Caco-2 (cell line): ENCODE measurements at regions not wholly inside any gene's neighbourhood (a gene's known extent, or its start where the extent isn't known, plus 50 kb on each side); places are given as distances from the start of the nearest gene placed in this dataset.
"Not testable (repeated sequence)": the region's sequence is repeated elsewhere in the genome, so short reads cannot be mapped to it uniquely, and the experiment has no call there.

Experiments used
- BruUV-seq: library from RNA; stranded (reverse); fragments of 400-500 nt; replicated peaks from 2 replicates; lab custom pipeline; 2021; lab: Mats Ljungman, UMichigan
- CTCF ChIA-PET: fragments of 300-600 bp; sonication (Branson Sonifier 250); formaldehyde crosslinking; loops from one replicate; lab custom pipeline; 2022; ENCODE audit warnings: antibody characterized with exemption; lab: Charles Lee
- POLR2A ChIA-PET: fragments of 300-600 bp; sonication (Branson Sonifier 250); formaldehyde crosslinking; loops from one replicate; lab custom pipeline; 2022; ENCODE audit warnings: antibody characterized with exemption; lab: Charles Lee
- DNase-seq, 2 experiments: peaks; one replicate each; pipeline versions ENCODE4 v3.0.0 to v3.0.0-alpha.2; 2020 to 2022
- H3K27me3 ChIP-seq: replicated peaks from 2 replicates; pipeline ENCODE4 v1.6.0; 2011; ENCODE audit warnings: low read length; ENCODE audit not compliant: control insufficient read depth, insufficient read depth
- H3K36me3 ChIP-seq: 2 replicates; pipeline ENCODE4 v1.5.1; 2011; ENCODE audit warnings: low read length; ENCODE audit not compliant: control insufficient read depth, insufficient read depth
- H3K4me1 ChIP-seq: fragments of 250-450 bp; sonication (Bioruptor Pico); 2 replicates; pipeline ENCODE4 v1.5.1; 2020; ENCODE audit warnings: mild to moderate bottlenecking
- H3K4me3 ChIP-seq: 2 replicates; pipeline ENCODE4 v1.5.1; 2011; ENCODE audit warnings: low read depth, mild to moderate bottlenecking, control low read depth, low read length
- H3K9me3 ChIP-seq: fragments of 250-450 bp; sonication (Bioruptor Pico); 2 replicates; pipeline ENCODE4 v1.5.1; 2020; ENCODE audit warnings: mild to moderate bottlenecking, moderate library complexity
- H3K27ac Mint-ChIP-seq: one replicate; pipeline ENCODE4 v1.8.0; 2022; ENCODE audit warnings: mixed read lengths; ENCODE audit not compliant: unreplicated experiment
- H3K27me3 Mint-ChIP-seq: one replicate; pipeline ENCODE4 v1.8.0; 2022; ENCODE audit warnings: mixed read lengths; ENCODE audit not compliant: insufficient read depth, unreplicated experiment
- H3K36me3 Mint-ChIP-seq: one replicate; pipeline ENCODE4 v1.8.0; 2022; ENCODE audit warnings: mild to moderate bottlenecking, mixed read lengths; ENCODE audit not compliant: insufficient read depth, unreplicated experiment
- H3K4me1 Mint-ChIP-seq: one replicate; pipeline ENCODE4 v1.8.0; 2022; ENCODE audit warnings: low read depth, mixed read lengths; ENCODE audit not compliant: unreplicated experiment
- H3K4me3 Mint-ChIP-seq: one replicate; pipeline ENCODE4 v1.8.0; 2022; ENCODE audit warnings: mild to moderate bottlenecking, moderate library complexity, mixed read lengths; ENCODE audit not compliant: unreplicated experiment
- H3K9me3 Mint-ChIP-seq: one replicate; pipeline ENCODE4 v1.8.0; 2022; ENCODE audit warnings: mixed read lengths; ENCODE audit not compliant: unreplicated experiment
- intact Hi-C: fragments of 100-400 bp; cut with micrococcal nuclease; formaldehyde crosslinking; loops from one replicate; pipeline ENCODE4 v1.10.0; 2022; ENCODE audit not compliant: unreplicated experiment
- TF ChIP-seq, protein P1 (sequence below), 2 experiments: fragments of 200-600 bp in 1 of 2; IDR thresholded peaks; 1 replicate in 1 of 2; 2 replicates in 1 of 2; pipeline versions ENCODE4 v1.5.1 to v1.8.0; 2011 to 2022; ENCODE audit warnings: antibody characterized with exemption in 1 of 2, control low read depth in 1 of 2, inconsistent platforms in 1 of 2, low read depth in 1 of 2, low read length in 1 of 2, mild to moderate bottlenecking in 1 of 2, moderate library complexity in 1 of 2; ENCODE audit not compliant: insufficient read depth in 1 of 2, severe bottlenecking in 1 of 2, unreplicated experiment in 1 of 2

DNA sequence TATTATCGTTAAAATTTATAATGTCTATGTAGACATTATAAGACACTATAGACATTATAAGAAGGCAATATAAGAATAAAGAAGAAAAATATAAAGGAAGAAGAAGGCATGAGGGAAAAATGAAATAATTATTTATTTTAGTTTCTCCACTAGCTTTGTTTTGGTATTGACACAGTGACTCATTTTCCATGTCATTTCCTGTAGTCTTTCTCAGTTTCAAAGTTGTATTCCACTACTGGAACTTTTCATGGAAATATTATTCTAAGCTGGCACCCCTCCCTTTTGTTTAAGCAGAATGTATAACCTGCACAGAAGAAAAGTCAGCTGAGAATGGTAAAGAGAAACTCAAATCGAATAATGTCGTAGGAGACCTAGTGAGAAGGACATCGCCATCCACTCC, 234.2 kb upstream of the NETO1 start:
- H3K9me3 Mint-ChIP-seq = no peaks in the 10 kb centered on the region
- BruUV-seq = no TSS peak
- DNase-seq = no peak
- Histone ChIP-seq H3K27me3 (no peaks in the 10 kb centered on the region), H3K4me3 (no peak overlapping the region), H3K36me3 (no peaks in the 10 kb centered on the region), H3K9me3 (no peaks in the 10 kb centered on the region), H3K4me1 (no peaks in the 10 kb centered on the region)
- H3K36me3 Mint-ChIP-seq = no peaks in the 10 kb centered on the region
- no peaks in the 10 kb centered on the region for H3K4me1 Mint-ChIP-seq
- intact Hi-C loops = no loop called here
- H3K27me3 Mint-ChIP-seq = no peaks in the 10 kb centered on the region
- TF ChIP-seq, protein P1, sequence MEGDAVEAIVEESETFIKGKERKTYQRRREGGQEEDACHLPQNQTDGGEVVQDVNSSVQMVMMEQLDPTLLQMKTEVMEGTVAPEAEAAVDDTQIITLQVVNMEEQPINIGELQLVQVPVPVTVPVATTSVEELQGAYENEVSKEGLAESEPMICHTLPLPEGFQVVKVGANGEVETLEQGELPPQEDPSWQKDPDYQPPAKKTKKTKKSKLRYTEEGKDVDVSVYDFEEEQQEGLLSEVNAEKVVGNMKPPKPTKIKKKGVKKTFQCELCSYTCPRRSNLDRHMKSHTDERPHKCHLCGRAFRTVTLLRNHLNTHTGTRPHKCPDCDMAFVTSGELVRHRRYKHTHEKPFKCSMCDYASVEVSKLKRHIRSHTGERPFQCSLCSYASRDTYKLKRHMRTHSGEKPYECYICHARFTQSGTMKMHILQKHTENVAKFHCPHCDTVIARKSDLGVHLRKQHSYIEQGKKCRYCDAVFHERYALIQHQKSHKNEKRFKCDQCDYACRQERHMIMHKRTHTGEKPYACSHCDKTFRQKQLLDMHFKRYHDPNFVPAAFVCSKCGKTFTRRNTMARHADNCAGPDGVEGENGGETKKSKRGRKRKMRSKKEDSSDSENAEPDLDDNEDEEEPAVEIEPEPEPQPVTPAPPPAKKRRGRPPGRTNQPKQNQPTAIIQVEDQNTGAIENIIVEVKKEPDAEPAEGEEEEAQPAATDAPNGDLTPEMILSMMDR (IDR thresholded peaks at IDR 0.05; ENCODE audit: insufficient read depth in 1 of 2, low read depth in 1 of 2, low read length in 1 of 2, severe bottlenecking in 1 of 2, unreplicated experiment in 1 of 2) = no peak
- ChIA-PET POLR2A (no interaction called here), CTCF (no interaction called here)
- no peak overlapping the region for H3K4me3 Mint-ChIP-seq
- H3K27ac Mint-ChIP-seq = no peak overlapping the region

DNA sequence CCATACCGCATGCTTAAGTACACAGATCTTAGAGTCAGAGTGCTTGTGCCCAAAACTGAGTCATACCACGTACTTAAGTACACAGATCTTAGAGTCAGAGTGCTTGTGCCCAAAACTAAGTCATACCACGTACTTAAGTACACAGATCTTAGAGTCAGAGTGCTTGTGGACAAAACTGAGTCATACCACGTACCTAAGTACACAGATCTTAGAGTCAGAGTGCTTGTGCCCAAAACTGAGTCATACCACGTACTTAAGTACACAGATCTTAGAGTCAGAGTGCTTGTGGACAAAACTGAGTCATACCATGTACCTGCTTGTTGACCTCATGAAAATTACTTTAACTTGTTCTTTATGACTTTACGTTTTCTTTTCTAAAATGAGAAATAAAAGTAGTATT, 233.7 kb upstream of the NETO1 start:
- POLR2A ChIA-PET, H3K27me3 ChIP-seq, H3K4me1 ChIP-seq, H3K36me3 Mint-ChIP-seq, CTCF ChIA-PET, DNase-seq, H3K27me3 Mint-ChIP-seq, intact Hi-C loops, H3K4me3 ChIP-seq, H3K4me1 Mint-ChIP-seq, H3K27ac Mint-ChIP-seq, H3K36me3 ChIP-seq, H3K4me3 Mint-ChIP-seq, BruUV-seq, H3K9me3 ChIP-seq, H3K9me3 Mint-ChIP-seq: not testable (repeated sequence)

DNA sequence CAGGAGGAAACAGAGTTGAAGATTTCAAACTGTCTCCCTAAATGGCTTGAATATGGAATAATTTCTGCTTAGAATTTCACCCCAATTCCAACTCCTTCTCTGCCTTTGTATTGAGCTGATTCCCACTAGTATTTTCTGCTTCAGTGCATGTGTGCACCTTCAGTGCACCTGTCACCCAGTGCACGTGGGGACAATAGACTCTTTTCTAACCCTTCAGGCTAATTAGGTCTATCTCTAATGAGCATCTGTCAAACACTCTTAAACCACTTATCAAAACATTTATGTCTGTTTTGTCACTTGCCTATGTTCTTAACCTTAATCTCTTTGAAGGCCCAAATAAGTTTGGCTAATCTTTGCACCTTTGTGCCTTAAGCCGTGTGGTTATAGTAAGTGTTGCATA, 232.0 kb upstream of the NETO1 start:
- no TSS peak for BruUV-seq
- no peak overlapping the region for H3K4me3 Mint-ChIP-seq
- POLR2A ChIA-PET = no interaction called here

More for the DNA sequence above, 232.0 kb upstream of the NETO1 start:
- Mint-ChIP-seq H3K9me3 (no peaks in the 10 kb centered on the region), H3K4me1 (no peaks in the 10 kb centered on the region), H3K27ac (no peak overlapping the region), H3K36me3 (no peaks in the 10 kb centered on the region), H3K27me3 (no peaks in the 10 kb centered on the region)
- intact Hi-C loops = no loop called here
- TF ChIP-seq, protein P1 (IDR thresholded peaks at IDR 0.05; ENCODE audit: insufficient read depth in 1 of 2, low read depth in 1 of 2, low read length in 1 of 2, severe bottlenecking in 1 of 2, unreplicated experiment in 1 of 2) = no peak
- Histone ChIP-seq H3K4me1 (no peaks in the 10 kb centered on the region), H3K9me3 (no peaks in the 10 kb centered on the region), H3K4me3 (no peak overlapping the region), H3K36me3 (no peaks in the 10 kb centered on the region), H3K27me3 (no peaks in the 10 kb centered on the region)
- no peak for DNase-seq
- CTCF ChIA-PET = no interaction called here
